Activated CD4-positive, alpha-beta T cell treated with anti-CD3 and anti-CD28 coated beads, Interleukin-2, amount 50 U/mL, for 1 hour (primary cell): ENCODE measurements at regions not wholly inside any gene's neighbourhood (a gene's known extent, or its start where the extent isn't known, plus 50 kb on each side); places are given as distances from the start of the nearest gene placed in this dataset.
"Not testable (repeated sequence)": the region's sequence is repeated elsewhere in the genome, so short reads cannot be mapped to it uniquely, and the experiment has no call there.

Experiments
- DNase-seq: peaks from one replicate; pipeline ENCODE4 v3.0.0-alpha.2; 2020

- DNase-seq, result no peak
These were observed 114.8 kb upstream of the NCAM2 start for GRCh38 chr21:20883408-20883800.

- DNase-seq, result no peak
These were observed 95.7 kb upstream of the NCAM2 start for GRCh38 chr21:20902511-20902910.

- no peak for DNase-seq
These were observed 95.2 kb upstream of the NCAM2 start for GRCh38 chr21:20902998-20903397.

GRCh38 chr21:20927555-20927954 is 70.7 kb upstream of the NCAM2 start:
- DNase-seq, result not testable (repeated sequence)

GRCh38 chr21:20942523-20942922 is 55.7 kb upstream of the NCAM2 start:
- DNase-seq, result no peak

- no peak for DNase-seq
These were observed 54.6 kb upstream of the NCAM2 start for GRCh38 chr21:20943561-20943997.

GRCh38 chr21:20944139-20944538 is 54.1 kb upstream of the NCAM2 start:
- no peak for DNase-seq

GRCh38 chr21:20946701-20947100 is 51.5 kb upstream of the NCAM2 start:
- no peak for DNase-seq
